GM18868 (cell line): ENCODE measurements at regions not wholly inside any gene's neighbourhood (a gene's known extent, or its start where the extent isn't known, plus 50 kb on each side); places are given as distances from the start of the nearest gene placed in this dataset.

Experiments
- ATAC-seq: cut with Tn5 transposase; IDR thresholded peaks from one replicate; pipeline ENCODE4 v1.9.1; 2021; ENCODE audit warnings: mild to moderate bottlenecking, moderate library complexity; ENCODE audit not compliant: unreplicated experiment

DNA sequence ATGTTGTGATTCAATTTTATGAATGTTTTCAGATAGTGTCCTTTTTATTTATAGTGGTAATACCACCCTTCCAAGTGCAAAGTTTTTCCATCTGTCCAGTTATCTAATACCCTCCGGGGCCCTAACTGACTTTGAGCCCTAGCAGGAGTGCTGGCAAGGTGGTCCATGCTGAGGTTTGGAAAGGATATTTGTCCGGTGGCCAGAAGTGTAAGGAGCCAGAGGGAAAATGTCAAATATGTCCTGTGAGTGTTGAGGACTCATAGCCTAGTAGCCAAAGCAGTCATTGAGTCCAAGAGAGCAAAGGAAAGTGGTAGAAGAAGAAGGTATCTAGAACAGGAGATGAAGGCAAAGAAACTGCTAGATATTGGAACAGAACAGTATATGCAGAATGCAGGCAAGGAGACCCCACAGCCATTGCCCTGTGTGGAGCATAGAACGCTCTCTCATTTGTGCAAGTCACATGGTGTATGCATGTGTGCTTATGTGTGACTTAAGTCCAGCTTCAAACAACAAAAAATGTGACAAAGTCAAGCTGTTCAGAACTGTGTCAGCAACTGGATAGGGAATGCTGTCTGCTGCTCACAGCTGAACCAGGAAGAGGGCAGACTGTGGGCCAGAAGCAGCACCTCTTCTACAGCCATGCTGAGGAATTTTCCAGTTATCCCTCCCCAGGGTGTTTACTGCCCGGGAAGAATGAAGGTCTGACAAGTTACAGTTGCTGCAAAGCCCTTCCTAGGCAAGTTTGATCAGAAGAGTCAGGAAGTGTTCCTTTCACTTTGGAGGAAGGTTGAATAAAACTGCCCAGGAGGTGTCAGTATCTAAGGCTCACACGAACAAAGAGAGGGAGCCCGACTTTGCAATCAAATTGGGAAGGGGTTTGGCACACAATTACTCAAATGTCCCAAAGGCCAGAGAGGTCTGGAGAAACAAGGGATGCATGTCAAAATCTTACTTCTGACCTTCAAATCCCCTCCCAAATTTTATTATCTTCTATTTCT lies 463.3 kb upstream of the DMAC1 start:
- no peak for ATAC-seq

- ATAC-seq, result no peak
Observed at GRCh38 chr9:8261737-8262136, 462.2 kb upstream of the DMAC1 start.

DNA sequence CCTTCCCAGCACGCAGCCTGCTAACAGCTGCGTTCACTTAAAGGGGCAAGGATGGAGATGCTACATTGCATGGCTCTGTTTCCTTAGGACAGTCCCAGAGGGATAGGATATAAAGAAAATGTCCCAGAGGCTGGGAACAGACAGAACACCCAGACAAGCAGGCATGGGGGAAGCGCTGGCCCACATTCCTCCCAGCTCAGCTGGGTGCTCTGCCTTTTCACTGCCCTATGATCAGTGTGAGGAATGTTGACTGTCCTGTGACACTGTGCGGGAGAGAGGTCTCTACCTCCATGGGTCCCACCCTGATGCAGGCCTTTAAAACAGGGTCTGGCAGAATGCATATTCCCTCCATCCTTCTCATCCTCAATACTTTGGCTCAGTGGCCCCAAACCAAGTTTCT lies 459.4 kb upstream of the DMAC1 start:
- ATAC-seq, result no peak

DNA sequence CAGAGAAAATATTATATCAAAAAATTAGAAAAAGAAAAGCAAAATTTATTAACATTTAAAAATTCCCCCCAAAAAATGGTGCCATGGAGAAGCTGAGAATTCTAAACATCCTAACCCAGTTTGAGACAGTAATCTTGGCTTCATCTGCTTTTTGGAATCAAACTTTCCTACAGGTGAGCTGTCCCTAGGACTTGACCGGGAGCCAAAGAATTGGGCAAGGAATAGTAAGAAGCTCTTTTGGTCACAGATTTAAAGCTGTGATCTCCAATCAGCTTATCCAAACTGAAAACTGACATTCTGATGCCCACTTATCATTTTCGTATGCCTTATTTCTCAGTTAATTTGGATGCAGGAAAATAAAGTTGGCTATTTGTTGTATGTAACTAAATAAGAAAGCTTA lies 457.3 kb upstream of the DMAC1 start:
- ATAC-seq, result no peak

DNA sequence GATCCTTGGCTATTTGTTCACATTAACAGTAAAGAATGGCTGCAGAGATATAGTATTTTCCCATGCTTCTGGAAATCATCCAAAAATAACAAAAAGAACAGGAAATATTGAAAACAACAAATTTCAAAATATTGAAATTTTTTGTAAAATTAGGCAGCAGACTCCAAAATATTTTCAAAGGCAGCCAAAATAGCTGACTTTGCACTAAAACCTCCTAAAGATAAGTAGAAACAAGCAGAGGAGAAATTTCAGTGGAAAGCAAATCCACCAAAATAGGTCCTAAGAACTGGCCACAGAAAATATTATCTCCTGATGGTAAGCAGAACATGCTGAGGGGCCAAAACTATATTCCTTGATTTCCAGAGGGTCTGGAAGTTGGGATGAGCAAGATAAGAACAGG lies 456.3 kb upstream of the DMAC1 start:
- no peak for ATAC-seq

DNA sequence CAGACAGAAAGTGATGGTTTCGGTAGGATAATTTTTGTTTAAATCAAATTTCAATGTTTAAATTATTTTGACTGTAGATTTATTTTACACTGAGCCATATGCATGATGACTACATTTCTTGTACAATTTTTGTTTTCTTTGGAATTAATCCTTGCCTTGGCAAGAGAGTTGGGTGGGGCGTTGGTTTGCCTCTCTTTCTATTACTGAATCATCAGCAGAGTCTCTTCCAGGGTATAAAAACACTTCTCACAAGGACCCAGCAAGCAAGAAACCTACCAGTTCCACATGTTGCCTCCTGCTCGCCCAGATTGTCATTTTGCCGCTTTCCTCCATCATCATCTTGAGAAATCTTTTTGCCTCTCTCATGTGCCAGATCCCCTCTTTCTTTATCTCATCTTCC lies 455.0 kb upstream of the DMAC1 start:
- no peak for ATAC-seq

DNA sequence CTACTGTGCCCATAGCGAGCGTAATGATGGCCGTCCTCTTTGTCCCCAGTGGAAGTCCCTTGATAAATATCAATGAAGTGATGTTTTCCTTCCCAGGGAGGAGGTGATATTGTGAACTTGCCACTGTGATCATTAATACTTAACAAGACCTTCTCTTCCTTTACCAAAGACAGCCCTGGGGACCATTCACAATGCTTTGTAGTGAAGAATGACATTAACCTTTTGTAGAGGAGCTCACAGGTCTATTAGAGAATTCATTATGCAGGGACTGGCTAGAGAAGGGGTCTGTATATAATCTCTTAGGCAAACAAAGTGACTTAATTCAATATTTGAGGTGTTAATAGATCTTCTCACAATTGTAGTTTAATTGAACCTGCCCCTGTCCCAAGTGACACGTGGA lies 452.9 kb upstream of the DMAC1 start:
- ATAC-seq, result no peak

DNA sequence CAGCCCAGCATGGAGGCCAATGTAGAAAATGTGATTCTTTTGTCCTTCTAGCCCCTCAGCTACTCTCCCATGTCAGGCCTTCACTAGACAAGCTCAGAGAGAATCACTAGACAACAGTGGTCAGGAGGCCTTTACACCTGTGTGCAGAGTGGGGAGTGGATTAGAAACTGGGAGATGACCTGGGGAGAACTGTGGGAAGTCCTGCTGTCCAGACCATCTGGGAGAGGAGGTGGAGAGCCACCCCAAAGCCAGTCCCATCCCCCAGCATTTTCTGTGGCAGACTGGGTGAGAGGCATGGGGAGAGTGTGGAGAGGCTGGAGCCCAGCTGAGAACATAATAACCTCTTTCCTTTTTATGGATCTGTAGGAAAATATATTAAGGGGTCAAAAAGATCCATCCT lies 452.0 kb upstream of the DMAC1 start:
- no peak for ATAC-seq

GRCh38 chr9:8244505-8245092 lies 445.0 kb upstream of the DMAC1 start:
- ATAC-seq, result no peak

DNA sequence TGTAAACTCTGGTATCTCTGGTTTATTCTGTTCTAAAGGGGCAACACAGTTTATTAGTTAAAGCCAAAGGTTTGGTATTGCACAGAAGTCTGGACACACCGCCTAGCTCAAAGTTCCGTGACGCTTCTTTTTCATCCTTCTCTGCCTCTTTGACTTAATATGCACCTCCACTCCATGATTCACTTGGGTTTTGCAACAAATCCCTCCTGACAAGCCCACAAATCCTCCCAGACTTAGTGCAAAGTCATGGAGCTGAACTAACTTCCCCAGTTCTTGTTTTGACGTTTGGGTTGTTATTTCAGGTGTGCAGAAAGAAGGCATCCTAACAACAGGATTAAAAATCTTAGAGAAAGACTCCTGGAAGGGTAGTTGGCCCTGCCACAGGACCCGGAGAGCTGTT lies 441.6 kb upstream of the DMAC1 start:
- ATAC-seq, result no peak

- no peak for ATAC-seq
Observed at GRCh38 chr9:8237096-8237495, 437.5 kb upstream of the DMAC1 start.

GRCh38 chr9:8235489-8235888 lies 435.9 kb upstream of the DMAC1 start:
- no peak for ATAC-seq

GRCh38 chr9:8234316-8234715 lies 434.7 kb upstream of the DMAC1 start:
- ATAC-seq, result no peak

- ATAC-seq, result no peak
Observed at GRCh38 chr9:8232726-8233125, 433.1 kb upstream of the DMAC1 start.

- ATAC-seq, result no peak
Observed at GRCh38 chr9:8229226-8229625, 429.6 kb upstream of the DMAC1 start.

DNA sequence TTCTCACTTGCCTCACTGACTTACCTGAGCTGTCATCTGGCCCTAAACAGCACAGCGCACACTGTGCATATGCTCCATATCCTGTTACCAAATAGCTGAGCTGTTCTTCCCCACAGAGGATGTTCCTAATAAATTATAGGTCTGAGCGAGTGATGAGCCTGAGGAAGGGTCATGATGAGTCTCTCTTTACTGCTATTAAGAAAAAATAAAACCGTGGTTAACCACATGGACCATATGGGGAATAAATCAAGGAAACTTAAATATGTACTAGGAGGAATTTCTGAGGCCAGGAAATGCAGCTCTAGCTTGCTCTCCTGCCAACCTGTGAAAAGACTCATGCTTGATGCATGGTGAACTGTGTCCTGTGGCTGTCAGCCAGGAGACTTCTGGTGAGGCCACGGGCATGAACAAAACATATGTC lies 424.8 kb upstream of the DMAC1 start:
- ATAC-seq, result no peak

- no peak for ATAC-seq
Observed at GRCh38 chr9:8223861-8224260, 424.3 kb upstream of the DMAC1 start.

DNA sequence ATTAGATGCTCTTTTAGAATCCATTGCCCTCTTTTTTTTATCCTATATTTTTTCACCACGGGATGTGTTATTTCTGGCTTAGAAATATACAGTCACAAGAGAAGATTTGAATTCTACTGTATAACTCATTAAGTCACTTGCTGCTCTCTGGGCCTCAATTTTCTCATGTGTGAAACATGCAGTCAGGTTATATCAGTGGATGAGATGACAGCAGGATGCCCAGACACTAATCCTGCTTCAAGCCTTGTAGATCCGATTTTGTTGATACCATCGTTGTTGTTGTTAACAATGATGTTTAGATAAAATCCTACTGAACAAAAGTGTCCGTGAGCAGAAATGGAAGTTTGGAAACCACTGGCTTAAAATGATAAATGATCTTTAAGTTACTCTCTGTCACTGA lies 421.9 kb upstream of the DMAC1 start:
- ATAC-seq, result no peak

DNA sequence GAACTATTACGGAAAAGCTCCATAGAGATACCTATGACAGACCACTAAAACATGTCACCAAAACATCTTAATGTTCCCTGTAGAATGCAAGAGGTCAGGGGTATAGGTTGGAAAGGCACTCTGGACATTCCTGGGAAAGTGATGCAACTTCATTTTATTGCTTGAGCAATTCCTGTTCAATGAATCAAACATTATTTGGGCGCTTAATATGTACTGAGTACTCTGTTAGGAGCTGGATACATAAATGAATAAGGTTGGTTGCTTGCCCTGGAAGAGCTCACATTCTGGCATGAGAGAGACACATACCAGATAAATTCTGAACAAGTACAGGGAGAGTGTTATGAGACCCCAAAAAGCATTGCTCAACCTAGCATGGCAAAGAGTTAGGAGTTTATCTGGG lies 408.9 kb upstream of the DMAC1 start:
- no peak for ATAC-seq

- ATAC-seq, result no peak
Observed at GRCh38 chr9:8207596-8207995, 408.0 kb upstream of the DMAC1 start.

- no peak for ATAC-seq
Observed at GRCh38 chr9:8206720-8207119, 407.1 kb upstream of the DMAC1 start.

GRCh38 chr9:8205576-8205975 lies 406.0 kb upstream of the DMAC1 start:
- no peak for ATAC-seq
